Hepatocyte (in vitro differentiated cells): ENCODE measurements at regions not wholly inside any gene's neighbourhood (a gene's known extent, or its start where the extent isn't known, plus 50 kb on each side); places are given as distances from the start of the nearest gene placed in this dataset.

Experiments
- DNase-seq: peaks from one replicate; pipeline ENCODE4 v3.0.0-alpha.2; 2016; ENCODE audit warnings: low spot score
- H2AFZ ChIP-seq: fragments of 200-600 bp; sonication (generic); 2 replicates; pipeline ENCODE4 v1.6.0; 2016; ENCODE audit warnings: antibody characterized with exemption, mild to moderate bottlenecking
- H3K27ac ChIP-seq: fragments of 200-600 bp; sonication (generic); 2 replicates; pipeline ENCODE4 v1.5.1; 2016; ENCODE audit warnings: mild to moderate bottlenecking
- H3K27me3 ChIP-seq: fragments of 200-600 bp; sonication (generic); 2 replicates; pipeline ENCODE4 v1.6.1; 2016
- H3K36me3 ChIP-seq: fragments of 200-600 bp; sonication (generic); replicated peaks from 2 replicates; pipeline ENCODE4 v1.5.1; 2016; ENCODE audit warnings: low read depth; ENCODE audit not compliant: insufficient read depth
- H3K4me1 ChIP-seq: fragments of 200-600 bp; sonication (generic); 2 replicates; pipeline ENCODE4 v1.5.1; 2016; ENCODE audit warnings: mild to moderate bottlenecking, moderate library complexity; ENCODE audit not compliant: insufficient read depth
- H3K4me2 ChIP-seq: fragments of 200-600 bp; sonication (generic); 2 replicates; pipeline ENCODE4 v1.6.0; 2016
- H3K4me3 ChIP-seq: fragments of 200-600 bp; sonication (generic); 2 replicates; pipeline ENCODE4 v1.5.1; 2016; ENCODE audit warnings: mild to moderate bottlenecking
- H3K79me2 ChIP-seq: fragments of 200-600 bp; sonication (generic); 2 replicates; pipeline ENCODE4 v1.6.0; 2017; ENCODE audit warnings: mild to moderate bottlenecking
- H3K9me2 ChIP-seq: fragments of 200-600 bp; sonication (generic); replicated peaks from 2 replicates; pipeline ENCODE4 v1.6.0; 2017; ENCODE audit warnings: mild to moderate bottlenecking; ENCODE audit not compliant: insufficient read depth
- H3K9me3 ChIP-seq: fragments of 200-600 bp; sonication (generic); 2 replicates; pipeline ENCODE4 v1.5.1; 2016; ENCODE audit warnings: low read depth, mild to moderate bottlenecking
- H4K20me1 ChIP-seq: fragments of 200-600 bp; sonication (generic); 2 replicates; pipeline ENCODE4 v1.6.0; 2016; ENCODE audit warnings: mild to moderate bottlenecking; ENCODE audit not compliant: insufficient read depth, poor library complexity, severe bottlenecking
- CTCF ChIP-seq: fragments of 200-600 bp; sonication (generic); IDR thresholded peaks from 2 replicates; pipeline ENCODE4 v1.5.1; 2016; ENCODE audit warnings: antibody characterized with exemption, mild to moderate bottlenecking; ENCODE audit not compliant: poor library complexity
- EZH2 ChIP-seq: fragments of 200-600 bp; sonication (generic); IDR thresholded peaks from 2 replicates; pipeline ENCODE4 v1.6.1; 2016; ENCODE audit warnings: antibody characterized with exemption, mild to moderate bottlenecking, borderline replicate concordance
- EZH2phosphoT487 ChIP-seq: fragments of 200-600 bp; sonication (generic); IDR thresholded peaks from one replicate; pipeline ENCODE4 v1.6.1; 2018; ENCODE audit warnings: antibody characterized with exemption, mild to moderate bottlenecking, low read depth, moderate library complexity; ENCODE audit not compliant: unreplicated experiment, severe bottlenecking
- WGBS: methylation state at CpG from one replicate; pipeline ENCODE4 v1.1.6; 2016; ENCODE audit warnings: low lambda C conversion rate; ENCODE audit errors: missing lambda C conversion rate; 5-methylcytosine and 5-hydroxymethylcytosine counted together

- H2AFZ ChIP-seq: no peak overlapping the region
- no peaks in the 10 kb centered on the region for H3K4me1 ChIP-seq
- 100% methylated on average over 1 of the region's 1 CpG for WGBS
- H3K9me2 ChIP-seq: no peaks in the 10 kb centered on the region
- H3K36me3 ChIP-seq: no peaks in the 10 kb centered on the region
- no peaks in the 10 kb centered on the region for H3K9me3 ChIP-seq
- no peak for DNase-seq
- no peaks in the 10 kb centered on the region for H4K20me1 ChIP-seq
- no peak overlapping the region for H3K4me2 ChIP-seq
- no peak overlapping the region for H3K27ac ChIP-seq
- TF ChIP-seq EZH2: no peak
- no peak for TF ChIP-seq CTCF
- TF ChIP-seq EZH2phosphoT487: no peak
- no peak overlapping the region for H3K4me3 ChIP-seq
- no peaks in the 10 kb centered on the region for H3K79me2 ChIP-seq
- H3K27me3 ChIP-seq: no peaks in the 10 kb centered on the region
These were observed 72.7 kb upstream of the JAK1 start for GRCh38 chr1:65039066-65039465.

GRCh38 chr1:65039508-65039907 is 73.2 kb upstream of the JAK1 start:
- no peaks in the 10 kb centered on the region for H3K27me3 ChIP-seq
- no peak for DNase-seq
- no peak for TF ChIP-seq EZH2
- TF ChIP-seq EZH2phosphoT487: no peak
- TF ChIP-seq CTCF: no peak
- no peaks in the 10 kb centered on the region for H3K9me2 ChIP-seq
- H4K20me1 ChIP-seq: no peaks in the 10 kb centered on the region
- no peak overlapping the region for H3K27ac ChIP-seq
- no peaks in the 10 kb centered on the region for H3K9me3 ChIP-seq
- no peak overlapping the region for H2AFZ ChIP-seq
- H3K4me3 ChIP-seq: no peak overlapping the region
- no peaks in the 10 kb centered on the region for H3K4me1 ChIP-seq
- no peak overlapping the region for H3K4me2 ChIP-seq
- 90% methylated on average over 2 of the region's 2 CpGs for WGBS
- no peaks in the 10 kb centered on the region for H3K36me3 ChIP-seq
- no peaks in the 10 kb centered on the region for H3K79me2 ChIP-seq

- DNase-seq: no peak
- Histone ChIP-seq H3K36me3 (no peaks in the 10 kb centered on the region), H3K27me3 (no peaks in the 10 kb centered on the region), H2AFZ (no peak overlapping the region), H3K27ac (no peak overlapping the region), H3K9me2 (no peaks in the 10 kb centered on the region), H3K4me3 (no peak overlapping the region), H3K4me1 (no peaks in the 10 kb centered on the region), H4K20me1 (no peaks in the 10 kb centered on the region), H3K9me3 (no peaks in the 10 kb centered on the region), H3K4me2 (no peak overlapping the region), H3K79me2 (no peaks in the 10 kb centered on the region)
- TF ChIP-seq CTCF (no peak), EZH2 (no peak), EZH2phosphoT487 (no peak)
- 95% methylated on average over 4 of the region's 4 CpGs for WGBS
These were observed 76.1 kb upstream of the JAK1 start for GRCh38 chr1:65042467-65042866.

- H3K4me1 ChIP-seq: no peaks in the 10 kb centered on the region
- H4K20me1 ChIP-seq: no peaks in the 10 kb centered on the region
- H3K36me3 ChIP-seq: no peaks in the 10 kb centered on the region
- H2AFZ ChIP-seq: no peak overlapping the region
- peaks cover 2% of the 10 kb centered on the region for H3K27me3 ChIP-seq
- H3K27ac ChIP-seq: no peak overlapping the region
- H3K4me3 ChIP-seq: no peak overlapping the region
- H3K9me3 ChIP-seq: no peaks in the 10 kb centered on the region
- DNase-seq: no peak
- no peak overlapping the region for H3K4me2 ChIP-seq
- no peaks in the 10 kb centered on the region for H3K9me2 ChIP-seq
- H3K79me2 ChIP-seq: no peaks in the 10 kb centered on the region
- TF ChIP-seq CTCF: no peak
- no peak for TF ChIP-seq EZH2
- TF ChIP-seq EZH2phosphoT487: no peak
- whole genome bisulfite sequencing: 81% methylated on average over 5 of the region's 5 CpGs
These were observed 78.1 kb upstream of the JAK1 start for GRCh38 chr1:65044411-65044810.
